CD1c-positive myeloid dendritic cell (primary cell): ENCODE measurements at regions not wholly inside any gene's neighbourhood (a gene's known extent, or its start where the extent isn't known, plus 50 kb on each side); places are given as distances from the start of the nearest gene placed in this dataset.
"Not testable (repeated sequence)": the region's sequence is repeated elsewhere in the genome, so short reads cannot be mapped to it uniquely, and the experiment has no call there.

ENCODE experiments used
- DNase-seq: peaks from one replicate; pipeline ENCODE4 v3.0.0-alpha.2; 2016; ENCODE audit errors: extremely low spot score

DNA sequence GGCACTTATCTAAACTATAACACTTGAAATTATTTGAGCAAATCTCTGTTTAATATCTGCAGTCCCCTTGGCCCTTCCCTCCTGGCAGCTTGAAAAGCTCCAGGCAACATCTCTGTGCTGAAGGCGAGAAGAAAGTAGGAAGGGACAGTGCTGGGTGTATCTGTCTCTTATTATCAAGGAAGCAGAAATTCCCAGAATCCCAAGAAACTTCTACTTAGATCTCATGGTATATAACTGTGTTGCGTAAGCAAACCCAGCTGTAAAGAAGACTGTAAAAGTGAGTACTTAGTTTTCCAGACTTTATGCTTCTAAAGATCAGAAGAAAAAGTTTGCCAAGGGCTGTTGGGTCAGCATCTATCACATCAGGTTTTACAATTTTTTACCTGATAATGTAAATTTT lies 1869.8 kb downstream of the MAT2B start:
- no peak for DNase-seq

GRCh38 chr5:165393839-165394238 lies 1888.4 kb downstream of the MAT2B start:
- DNase-seq: peak; percentile 59

- DNase-seq: no peak
Observed at GRCh38 chr5:165397516-165397915, 1892.1 kb downstream of the MAT2B start.

DNA sequence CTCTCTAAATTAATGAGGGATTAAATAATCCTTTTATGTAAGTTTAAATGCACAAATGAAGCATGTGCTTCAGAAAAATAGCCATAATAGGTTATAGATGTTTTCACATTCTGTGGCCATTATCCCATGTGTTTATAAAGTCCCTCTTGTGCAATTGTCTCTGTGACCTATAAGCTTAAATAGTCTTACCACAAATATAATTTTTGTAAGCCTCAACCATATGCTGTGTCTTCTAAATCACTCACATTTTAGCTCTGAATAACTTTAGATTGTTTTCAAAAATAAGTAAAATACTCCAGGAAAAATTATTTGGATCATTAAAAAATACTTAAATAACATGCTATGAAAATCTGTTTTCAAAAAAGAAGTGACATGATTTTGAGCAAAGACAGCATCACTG lies 1894.7 kb downstream of the MAT2B start:
- DNase-seq: no peak

GRCh38 chr5:165404917-165405316 lies 1899.5 kb downstream of the MAT2B start:
- DNase-seq: no peak

GRCh38 chr5:165405340-165405739 lies 1899.9 kb downstream of the MAT2B start:
- DNase-seq: peak; percentile 21

DNA sequence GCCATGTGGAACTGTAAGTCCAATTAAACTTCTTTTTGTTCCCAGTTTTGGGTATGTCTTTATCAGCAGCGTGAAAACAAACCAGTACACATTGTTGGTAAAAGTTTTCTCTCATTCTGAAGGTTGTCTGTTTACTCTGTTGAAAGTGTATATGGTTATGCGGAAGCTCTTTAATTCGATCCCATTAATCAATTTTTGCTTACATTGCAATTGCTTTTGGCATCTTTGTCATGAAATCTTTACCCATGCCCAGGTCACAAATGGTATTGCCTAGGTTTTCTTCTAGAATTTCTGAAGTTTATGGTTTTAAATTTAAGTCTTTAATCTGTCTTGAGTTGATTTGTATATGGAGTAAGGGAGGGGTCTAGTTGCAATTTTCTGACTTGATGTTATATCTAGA lies 1901.9 kb downstream of the MAT2B start:
- DNase-seq: no peak

GRCh38 chr5:165410476-165410875 lies 1905.1 kb downstream of the MAT2B start:
- no peak for DNase-seq

GRCh38 chr5:165411532-165411931 lies 1906.1 kb downstream of the MAT2B start:
- DNase-seq: not testable (repeated sequence)

DNA sequence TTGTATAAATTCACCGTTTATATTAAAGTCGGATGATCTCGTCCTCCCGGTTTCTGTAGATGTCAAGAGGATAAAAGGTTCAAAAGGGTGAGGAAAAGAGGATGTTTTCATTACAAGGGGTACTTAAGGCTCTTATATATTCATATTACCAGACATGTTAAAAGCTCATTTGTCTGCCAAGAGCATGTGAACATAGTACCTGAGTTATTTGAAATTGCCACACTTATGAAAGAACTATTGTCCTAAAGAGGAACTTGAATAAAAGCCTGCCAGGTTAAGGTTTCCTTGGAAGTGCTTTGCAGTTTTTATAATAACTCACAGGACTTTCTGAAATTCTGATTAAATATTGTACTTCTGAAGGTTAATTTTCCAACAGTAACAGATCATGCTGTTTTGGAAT lies 1915.1 kb downstream of the MAT2B start:
- no peak for DNase-seq

GRCh38 chr5:165423697-165424299 lies 1918.4 kb downstream of the MAT2B start:
- no peak for DNase-seq

- DNase-seq: no peak
Observed at GRCh38 chr5:165425594-165425993, 1920.2 kb downstream of the MAT2B start.

DNA sequence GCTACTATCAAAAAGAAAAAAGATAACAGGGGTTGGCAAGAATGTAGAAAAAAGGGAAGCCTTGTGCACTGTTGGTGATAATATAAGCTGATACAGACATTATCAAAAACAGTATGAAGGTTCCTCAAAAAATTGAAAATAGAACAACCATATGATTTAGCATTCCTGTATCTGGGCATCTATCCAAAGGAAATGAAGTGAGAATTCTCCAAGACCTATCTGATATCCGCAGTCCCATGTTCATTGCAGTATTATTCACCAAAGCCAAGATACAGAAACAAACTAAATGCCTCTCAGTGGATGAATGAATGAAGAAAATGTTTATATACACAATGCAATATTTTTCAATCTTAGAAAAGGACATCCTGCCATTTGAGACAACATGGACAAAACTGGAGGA lies 1943.3 kb downstream of the MAT2B start:
- no peak for DNase-seq

DNA sequence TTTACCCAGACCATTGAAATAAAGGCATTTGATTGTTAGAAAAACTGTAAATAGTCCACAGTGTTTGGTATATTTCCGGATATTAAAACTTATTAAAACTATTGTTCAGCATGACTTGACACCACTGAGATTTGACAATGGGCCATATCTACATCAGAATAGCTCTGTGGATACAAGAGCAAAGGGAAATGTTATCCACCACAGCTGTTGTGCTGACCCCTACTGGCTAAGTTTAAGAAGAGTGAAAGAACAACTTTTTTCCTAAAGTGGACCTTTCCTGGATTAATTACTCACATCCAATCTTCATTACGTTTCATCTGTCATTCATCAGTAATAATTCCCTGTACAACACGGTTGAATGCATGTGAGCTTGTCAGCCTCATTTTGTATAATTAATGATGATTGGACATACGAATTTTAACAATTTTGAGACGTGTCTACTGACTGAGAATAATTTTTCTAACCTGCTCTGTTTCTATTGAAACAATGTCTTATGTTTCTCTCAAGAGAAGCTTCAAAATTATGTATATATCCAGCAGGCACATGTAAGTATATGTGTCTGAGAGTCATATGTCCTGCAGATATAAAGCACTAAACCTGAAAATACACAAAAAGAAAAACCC lies 1952.6 kb downstream of the MAT2B start:
- peak; percentile 41 for DNase-seq

DNA sequence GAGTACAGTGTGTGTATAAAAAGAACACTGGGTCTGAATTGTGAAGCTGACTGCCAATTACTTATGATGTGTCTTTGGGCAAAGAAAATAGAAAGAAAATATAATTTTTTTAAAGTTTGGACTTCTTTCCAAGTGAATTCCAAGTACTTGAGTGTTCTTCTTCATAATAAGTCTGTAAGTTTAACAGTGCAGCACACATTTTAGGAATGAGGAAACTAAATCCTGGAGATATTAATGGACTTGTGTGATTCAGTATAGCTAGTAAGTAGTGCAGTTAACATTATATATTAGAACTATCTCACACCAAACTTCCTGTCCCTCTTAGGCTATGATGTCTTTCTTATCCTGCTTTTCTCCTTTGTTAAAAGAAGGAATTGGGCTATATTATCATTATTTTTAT lies 1953.8 kb downstream of the MAT2B start:
- DNase-seq: no peak

DNA sequence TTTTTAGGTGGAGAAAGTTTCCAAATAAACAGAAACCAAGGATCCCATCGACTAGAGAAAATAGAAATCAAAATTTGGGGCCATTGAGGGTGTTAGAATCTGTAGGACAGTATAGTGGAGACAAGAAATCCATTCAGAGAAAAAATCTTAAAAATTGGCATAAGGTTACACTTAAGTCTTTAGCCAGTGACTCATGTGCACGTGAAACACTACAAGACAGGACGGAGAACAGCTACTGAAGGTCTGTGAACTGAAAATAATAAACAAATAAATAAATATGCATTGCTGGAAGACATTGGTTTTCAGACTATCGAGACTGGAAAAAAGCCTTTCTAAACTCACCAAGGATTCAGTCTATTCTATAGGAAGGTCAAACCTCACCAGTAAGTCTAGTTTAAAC lies 1955.5 kb downstream of the MAT2B start:
- DNase-seq: no peak

DNA sequence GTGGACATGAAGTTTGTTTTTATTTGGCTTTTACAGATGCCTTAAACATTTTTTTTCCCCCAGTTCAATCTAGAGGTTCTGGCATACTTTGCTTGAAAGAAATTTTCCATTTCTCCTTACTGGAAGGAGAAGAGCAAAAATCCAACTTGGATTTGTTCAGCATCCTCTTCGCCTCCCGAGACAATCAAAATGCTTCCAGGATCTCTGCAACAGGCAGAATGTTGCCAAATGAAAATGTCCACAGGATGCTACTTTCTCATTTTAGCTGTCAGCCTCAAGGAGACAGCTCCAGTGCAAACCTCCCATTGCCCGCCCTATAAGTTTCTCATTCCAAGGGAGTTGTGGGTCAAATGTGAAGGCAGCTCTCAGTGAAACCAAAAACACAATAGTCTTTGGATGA lies 1972.1 kb downstream of the MAT2B start:
- DNase-seq: no peak

- no peak for DNase-seq
Observed at GRCh38 chr5:165495829-165496380, 1990.5 kb downstream of the MAT2B start.

DNA sequence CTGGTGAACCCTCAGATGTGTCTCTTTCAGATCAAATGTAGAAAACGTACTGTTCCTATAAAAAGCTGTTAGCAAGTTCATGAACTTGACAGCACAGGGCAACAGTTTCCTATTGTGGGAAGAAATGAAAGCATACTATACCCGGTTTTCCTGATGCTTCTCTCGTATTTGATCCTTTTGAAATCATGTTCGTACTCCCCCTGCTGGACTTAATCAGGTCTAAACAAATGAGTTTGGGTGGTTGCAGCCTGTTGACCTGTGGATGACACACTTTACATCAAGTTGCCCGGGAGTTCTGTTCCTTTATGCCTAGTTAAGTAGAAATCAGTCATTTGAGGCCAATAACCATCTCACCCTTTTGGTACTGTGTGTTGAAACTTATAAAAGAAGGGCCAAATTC lies 1992.3 kb downstream of the MAT2B start:
- peak; percentile 39 for DNase-seq

- no peak for DNase-seq
Observed at GRCh38 chr5:165502893-165503691, 1997.7 kb downstream of the MAT2B start.

DNA sequence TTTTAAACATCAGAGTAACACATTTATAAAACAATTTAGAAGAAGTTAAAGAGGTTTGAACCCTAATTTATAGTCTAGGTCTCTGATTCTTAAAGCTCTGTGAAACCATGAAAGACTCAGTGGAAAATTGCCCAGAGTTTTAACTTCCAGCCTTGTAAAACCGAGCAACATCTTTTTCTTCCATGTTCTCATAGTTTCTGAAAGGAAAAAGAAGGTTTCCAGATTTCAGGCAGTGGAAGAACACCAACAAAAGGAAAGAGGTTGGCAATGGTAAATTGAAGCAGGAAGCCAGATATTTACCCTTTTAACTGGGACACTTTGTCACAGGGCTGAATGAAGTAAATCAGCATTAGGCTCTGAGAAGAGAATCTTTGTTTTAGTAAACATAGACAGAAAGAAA lies 1999.3 kb downstream of the MAT2B start:
- DNase-seq: no peak

DNA sequence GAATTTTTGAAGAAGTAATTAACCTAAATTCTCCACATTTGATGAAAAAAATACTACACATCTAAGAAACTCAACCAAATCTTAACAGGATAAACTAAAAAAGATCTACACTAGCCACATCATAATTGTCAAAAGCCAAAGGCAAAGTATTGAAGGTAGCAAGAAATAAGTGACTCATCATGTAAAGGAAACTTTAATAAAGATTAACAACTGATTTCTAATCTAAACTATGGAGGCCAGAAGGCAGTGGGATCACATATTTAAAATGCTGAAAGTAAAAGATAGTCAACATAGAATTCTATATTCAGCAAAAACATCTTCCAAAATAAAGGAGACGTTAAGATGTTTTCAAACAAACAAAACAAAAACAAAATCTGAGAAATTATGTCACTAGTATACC lies 2002.9 kb downstream of the MAT2B start:
- no peak for DNase-seq

- no peak for DNase-seq
Observed at GRCh38 chr5:165508861-165509260, 2003.4 kb downstream of the MAT2B start.
